IMR-90 (cell line): ENCODE measurements at regions not wholly inside any gene's neighbourhood (a gene's known extent, or its start where the extent isn't known, plus 50 kb on each side); places are given as distances from the start of the nearest gene placed in this dataset.

Source experiments
- ATAC-seq: fragments of 200-7000 bp; cut with Tn5 transposase; 2 replicates; pipeline ENCODE4 v1.9.1; 2020; ENCODE audit warnings: low read depth, mild to moderate bottlenecking, moderate library complexity
- BruUV-seq: library from RNA; stranded (reverse); fragments of 400-500 nt; replicated peaks from 2 replicates; lab custom pipeline; 2021; lab: Mats Ljungman, UMichigan
- CTCF ChIA-PET: fragments of 300-600 bp; formaldehyde crosslinking; extraction: SDS; loops from one replicate; lab custom pipeline; 2021; ENCODE audit warnings: antibody characterized with exemption; lab: Yijun Ruan, JAX
- POLR2A ChIA-PET: fragments of 300-600 bp; sonication (Branson Sonifier 250); formaldehyde crosslinking; loops from one replicate; lab custom pipeline; 2022; ENCODE audit warnings: antibody characterized with exemption; ENCODE audit not compliant: unreplicated experiment; lab: Charles Lee
- DNase-seq: peaks from one replicate; pipeline ENCODE4 v3.0.0; 2013
- H2AFZ ChIP-seq: replicated peaks from 2 replicates; pipeline ENCODE3; 2013; ENCODE audit warnings: low read length, mild to moderate bottlenecking; ENCODE audit not compliant: poor library complexity
- H2AK5ac ChIP-seq: 2 replicates; pipeline ENCODE4 v1.6.1; 2013; ENCODE audit warnings: low read depth, low read length, inconsistent platforms
- H2AK9ac ChIP-seq: replicated peaks from 2 replicates; pipeline ENCODE3; 2013; ENCODE audit warnings: mild to moderate bottlenecking, low read depth, low read length, moderate library complexity; ENCODE audit not compliant: poor library complexity
- H2BK120ac ChIP-seq: 2 replicates; pipeline ENCODE4 v1.6.1; 2013; ENCODE audit warnings: low read depth, low read length, inconsistent platforms
- H2BK15ac ChIP-seq: 3 replicates; pipeline ENCODE4 v1.6.1; 2013; ENCODE audit warnings: low read depth, low read length, inconsistent platforms
- H2BK20ac ChIP-seq: 2 replicates; pipeline ENCODE4 v1.6.1; 2013; ENCODE audit warnings: low read depth, mild to moderate bottlenecking, inconsistent platforms, low read length, moderate library complexity
- H2BK5ac ChIP-seq: 2 replicates; pipeline ENCODE4 v1.6.1; 2013; ENCODE audit warnings: mild to moderate bottlenecking, low read depth, low read length, inconsistent platforms; ENCODE audit not compliant: poor library complexity, severe bottlenecking
- H3K14ac ChIP-seq: replicated peaks from 2 replicates; pipeline ENCODE4 v1.6.1; 2013; ENCODE audit warnings: low read depth, low read length, inconsistent platforms
- H3K18ac ChIP-seq: 2 replicates; pipeline ENCODE4 v1.6.1; 2013; ENCODE audit warnings: low read depth, low read length, control low read depth
- H3K23ac ChIP-seq: 2 replicates; pipeline ENCODE4 v1.6.1; 2013; ENCODE audit warnings: low read depth, low read length, inconsistent platforms
- H3K27ac ChIP-seq: 2 replicates; pipeline ENCODE4 v1.5.1; 2013; ENCODE audit warnings: mild to moderate bottlenecking, control low read depth, low read length; ENCODE audit not compliant: insufficient read depth
- H3K27me3 ChIP-seq: 2 replicates; pipeline ENCODE4 v1.6.1; 2013; ENCODE audit warnings: low read length; ENCODE audit not compliant: control insufficient read depth, insufficient read depth
- H3K36me3 ChIP-seq: 2 replicates; pipeline ENCODE4 v1.6.1; 2013; ENCODE audit warnings: low read length, mixed read lengths; ENCODE audit not compliant: control insufficient read depth, insufficient read depth
- H3K4ac ChIP-seq: 2 replicates; pipeline ENCODE4 v1.6.1; 2013; ENCODE audit warnings: low read depth, low read length, inconsistent platforms
- H3K4me1 ChIP-seq: 2 replicates; pipeline ENCODE4 v1.6.1; 2013; ENCODE audit warnings: low read length, mixed read lengths; ENCODE audit not compliant: control insufficient read depth, insufficient read depth
- H3K4me2 ChIP-seq: 2 replicates; pipeline ENCODE4 v1.6.1; 2013; ENCODE audit warnings: low read depth, mild to moderate bottlenecking, control low read depth, low read length, moderate library complexity
- H3K4me3 ChIP-seq: 2 replicates; pipeline ENCODE4 v1.5.1; 2013; ENCODE audit warnings: low read depth, mild to moderate bottlenecking, control low read depth, low read length, moderate library complexity; ENCODE audit not compliant: insufficient read depth
- H3K56ac ChIP-seq: 2 replicates; pipeline ENCODE4 v1.6.1; 2013; ENCODE audit warnings: low read length, inconsistent platforms; ENCODE audit not compliant: insufficient read depth; ENCODE audit errors: extremely low read depth
- H3K79me1 ChIP-seq, 2 experiments: 2 replicates each; pipeline ENCODE4 v1.6.1; 2013; ENCODE audit warnings: low read length in 2 of 2, inconsistent platforms in 1 of 2, low read depth in 1 of 2
- H3K9ac ChIP-seq: 2 replicates; pipeline ENCODE4 v1.6.1; 2013; ENCODE audit warnings: low read depth, low read length, control low read depth
- H3K9me1 ChIP-seq: 2 replicates; pipeline ENCODE4 v1.6.1; 2013; ENCODE audit warnings: low read length, inconsistent platforms; ENCODE audit not compliant: insufficient read depth
- H3K9me3 ChIP-seq: 2 replicates; pipeline ENCODE4 v1.6.1; 2013; ENCODE audit warnings: low read length; ENCODE audit not compliant: control insufficient read depth, insufficient read depth
- H4K20me1 ChIP-seq: 2 replicates; pipeline ENCODE4 v1.6.1; 2013; ENCODE audit warnings: low read length, inconsistent platforms; ENCODE audit not compliant: insufficient read depth
- H4K5ac ChIP-seq: 2 replicates; pipeline ENCODE4 v1.6.1; 2013; ENCODE audit warnings: mild to moderate bottlenecking, low read depth, low read length, control low read depth
- H4K8ac ChIP-seq, 2 experiments: 2 replicates each; pipeline ENCODE4 v1.6.1; 2013; ENCODE audit warnings: low read depth in 2 of 2, low read length in 2 of 2, control low read depth in 1 of 2, inconsistent platforms in 1 of 2
- H4K91ac ChIP-seq: 2 replicates; pipeline ENCODE4 v1.6.1; 2013; ENCODE audit warnings: low read depth, low read length, inconsistent platforms; ENCODE audit not compliant: insufficient read depth
- ELK1 ChIP-seq: fragments of 150-350 bp; IDR thresholded peaks from 2 replicates; pipeline ENCODE4 v1.6.1; 2016; ENCODE audit warnings: low read depth, mild to moderate bottlenecking, low read length, moderate library complexity, borderline replicate concordance
- MAZ ChIP-seq: IDR thresholded peaks from 2 replicates; pipeline ENCODE4 v1.6.1; 2012; ENCODE audit warnings: low read depth, mild to moderate bottlenecking, low read length, improper control_type of control experiment, moderate library complexity, borderline replicate concordance
- WGBS, 2 experiments: methylation state at CpG; one replicate each; pipeline versions ENCODE4 v1.1.5 to v1.1.7; 2013; ENCODE audit warnings: missing lambda C conversion rate in 2 of 2; ENCODE audit not compliant: insufficient read length in 1 of 2; ENCODE audit errors: extremely low coverage in 2 of 2; 5-methylcytosine and 5-hydroxymethylcytosine counted together
- dilution Hi-C: fragments of 300-500 bp; cut with HindIII; formaldehyde crosslinking; loops from one replicate; pipeline ENCODE4 v1.14.3; 2018; ENCODE audit warnings: low sequenced_read_pairs; ENCODE audit not compliant: unreplicated experiment
- in situ Hi-C: fragments of 300-500 bp; cut with MboI; formaldehyde crosslinking; loops from 3 replicates; pipeline ENCODE4 v1.14.3; 2019; ENCODE audit warnings: low sequenced_read_pairs, inconsistent platforms, mixed read lengths
- intact Hi-C: fragments of 100-400 bp; cut with micrococcal nuclease; formaldehyde crosslinking; loops from 2 replicates; pipeline ENCODE4 v1.10.0; 2022

GRCh38 chr16:86786338-86786737 is 208.0 kb downstream of the FOXL1 start:
- H3K79me1 ChIP-seq = no peaks in the 10 kb centered on the region
- H4K20me1 ChIP-seq = no peaks in the 10 kb centered on the region
- CTCF ChIA-PET = no interaction called here

More at GRCh38 chr16:86786338-86786737, 208.0 kb downstream of the FOXL1 start:
- H3K14ac ChIP-seq = no peak overlapping the region
- in situ Hi-C loops (no loop called here), dilution Hi-C loops (no loop called here), intact Hi-C loops (no loop called here)
- H3K36me3 ChIP-seq = no peaks in the 10 kb centered on the region
- no peak overlapping the region for H3K56ac ChIP-seq
- H2BK15ac ChIP-seq = no peak overlapping the region
- no peak overlapping the region for H4K5ac ChIP-seq
- no peak overlapping the region for H3K27ac ChIP-seq
- peaks cover 10% of the 10 kb centered on the region for H3K27me3 ChIP-seq
- H3K9me1 ChIP-seq = peaks cover 5% of the 10 kb centered on the region; the same call in 1 of the 2 replicates
- H3K4me3 ChIP-seq = no peak overlapping the region
- no peak overlapping the region for H2BK120ac ChIP-seq
- no peaks in the 10 kb centered on the region for H3K4me1 ChIP-seq
- no peak overlapping the region for H4K91ac ChIP-seq
- no peak overlapping the region for H2AK9ac ChIP-seq
- H3K9me3 ChIP-seq = no peaks in the 10 kb centered on the region
- TF ChIP-seq MAZ = no peak
- TF ChIP-seq ELK1 = no peak
- no peak overlapping the region for H3K4me2 ChIP-seq
- BruUV-seq = no TSS peak
- no peak overlapping the region for H3K18ac ChIP-seq
- 100% methylated on average over 2 of the region's 4 CpGs; no CpG with 5 or more reads in 1 of the 2 experiments for WGBS, 2 experiments
- no peak overlapping the region for H3K23ac ChIP-seq
- H2BK5ac ChIP-seq = no peak overlapping the region
- no peak overlapping the region for H4K8ac ChIP-seq
- H3K4ac ChIP-seq = no peak overlapping the region; the same call in 1 of the 2 replicates
- POLR2A ChIA-PET = no interaction called here
- H2AK5ac ChIP-seq = no peak overlapping the region
- ATAC-seq = no peak
- DNase-seq = no peak
- no peak overlapping the region for H3K9ac ChIP-seq
- H2BK20ac ChIP-seq = no peak overlapping the region
- H2AFZ ChIP-seq = no peak overlapping the region
